ENCODE measurements at regions not wholly inside any gene's neighbourhood (a gene's known extent, or its start where the extent isn't known, plus 50 kb on each side); places are given as distances from the start of the nearest gene placed in this dataset.

- no peak for DNase-seq
Observed at GRCh38 chr2:121088251-121089165, 196.5 kb downstream of the TFCP2L1 start.

- no peak for DNase-seq
Observed at GRCh38 chr2:121089166-121089510, 195.9 kb downstream of the TFCP2L1 start.

- DNase-seq = no peak
Observed at GRCh38 chr2:121090088-121090715, 194.8 kb downstream of the TFCP2L1 start.

- DNase-seq = no peak
Observed at GRCh38 chr2:121092095-121092494, 192.9 kb downstream of the TFCP2L1 start.

- DNase-seq = no peak
Observed at GRCh38 chr2:121093692-121094091, 191.3 kb downstream of the TFCP2L1 start.

GRCh38 chr2:121094101-121094500, 190.9 kb downstream of the TFCP2L1 start:
- no peak for DNase-seq

GRCh38 chr2:121094845-121095244, 190.2 kb downstream of the TFCP2L1 start:
- no peak for DNase-seq

GRCh38 chr2:121095257-121096080, 189.5 kb downstream of the TFCP2L1 start:
- DNase-seq = no peak

GRCh38 chr2:121096611-121097010, 188.4 kb downstream of the TFCP2L1 start:
- DNase-seq = no peak

- DNase-seq = no peak
Observed at GRCh38 chr2:121098556-121098955, 186.4 kb downstream of the TFCP2L1 start.

- DNase-seq = no peak
Observed at GRCh38 chr2:121099329-121100290, 185.4 kb downstream of the TFCP2L1 start.

GRCh38 chr2:121101093-121101715, 183.8 kb downstream of the TFCP2L1 start:
- no peak for DNase-seq

GRCh38 chr2:121102941-121103340, 182.1 kb downstream of the TFCP2L1 start:
- no peak for DNase-seq

GRCh38 chr2:121103960-121104359, 181.0 kb downstream of the TFCP2L1 start:
- no peak for DNase-seq

GRCh38 chr2:121104721-121105141, 180.3 kb downstream of the TFCP2L1 start:
- no peak for DNase-seq

GRCh38 chr2:121110924-121111323, 174.1 kb downstream of the TFCP2L1 start:
- no peak for DNase-seq

- no peak for DNase-seq
Observed at GRCh38 chr2:121118951-121119350, 166.1 kb downstream of the TFCP2L1 start.

GRCh38 chr2:121120411-121120810, 164.6 kb downstream of the TFCP2L1 start:
- DNase-seq = no peak

GRCh38 chr2:121120991-121121390, 164.0 kb downstream of the TFCP2L1 start:
- no peak for DNase-seq

GRCh38 chr2:121121661-121122060, 163.3 kb downstream of the TFCP2L1 start:
- DNase-seq = no peak

GRCh38 chr2:121123268-121123667, 161.7 kb downstream of the TFCP2L1 start:
- DNase-seq = no peak

- DNase-seq = no peak
Observed at GRCh38 chr2:121124330-121124729, 160.7 kb downstream of the TFCP2L1 start.
